ENCODE measurements at regions not wholly inside any gene's neighbourhood (a gene's known extent, or its start where the extent isn't known, plus 50 kb on each side); places are given as distances from the start of the nearest gene placed in this dataset.
"Not testable (repeated sequence)": the region's sequence is repeated elsewhere in the genome, so short reads cannot be mapped to it uniquely, and the experiment has no call there.

GRCh38 chr13:67383109-67383757, 153.1 kb upstream of the PCDH9 start:
- not testable (repeated sequence) for TF ChIP-seq CTCF, POLR2A (IDR thresholded peaks at IDR 0.05)
